WTC11 (cell line): ENCODE measurements at regions not wholly inside any gene's neighbourhood (a gene's known extent, or its start where the extent isn't known, plus 50 kb on each side); places are given as distances from the start of the nearest gene placed in this dataset.

Source experiments
- ATAC-seq: fragments of 200-7000 bp; cut with Tn5 transposase; 2 replicates; pipeline ENCODE4 v1.10.0; 2021; ENCODE audit warnings: mild to moderate bottlenecking, moderate library complexity
- CTCF ChIA-PET: fragments of 300-600 bp; sonication (Branson Sonifier 250); formaldehyde crosslinking; loops from one replicate; lab custom pipeline; 2021; ENCODE audit warnings: antibody characterized with exemption; lab: Charles Lee
- POLR2A ChIA-PET: fragments of 350-600 bp; sonication (Branson Sonifier 250); formaldehyde crosslinking; loops from one replicate; lab custom pipeline; 2021; ENCODE audit warnings: antibody characterized with exemption; lab: Charles Lee
- DNase-seq: peaks from one replicate; pipeline ENCODE4 v3.0.0; 2021; ENCODE audit warnings: low spot score
- H3K27ac Mint-ChIP-seq: 2 replicates; pipeline ENCODE4 v1.8.0; 2021; ENCODE audit warnings: mixed read lengths
- H3K27me3 Mint-ChIP-seq: 2 replicates; pipeline ENCODE4 v1.8.0; 2021; ENCODE audit warnings: low read depth, mild to moderate bottlenecking, moderate library complexity, mixed read lengths
- H3K36me3 Mint-ChIP-seq: 2 replicates; pipeline ENCODE4 v1.8.0; 2021; ENCODE audit warnings: mixed read lengths
- H3K4me1 Mint-ChIP-seq: 2 replicates; pipeline ENCODE4 v1.8.0; 2022; ENCODE audit warnings: mixed read lengths
- H3K4me3 Mint-ChIP-seq: 2 replicates; pipeline ENCODE4 v1.8.0; 2021; ENCODE audit warnings: mild to moderate bottlenecking, moderate library complexity, mixed read lengths
- H3K9me3 Mint-ChIP-seq: 2 replicates; pipeline ENCODE4 v1.8.0; 2021; ENCODE audit warnings: mixed read lengths
- ARID4B ChIP-seq: sonication (generic); formaldehyde crosslinking; IDR thresholded peaks from 2 replicates; pipeline ENCODE4 v1.8.0; 2023; ENCODE audit warnings: missing genetic modification reagents, mild to moderate bottlenecking, borderline replicate concordance
- ATF6 ChIP-seq: sonication (generic); formaldehyde crosslinking; IDR thresholded peaks from 2 replicates; pipeline ENCODE4 v1.8.1; 2023; ENCODE audit warnings: mild to moderate bottlenecking, missing genetic modification reagents
- ETV6 ChIP-seq: sonication (generic); formaldehyde crosslinking; IDR thresholded peaks from 2 replicates; pipeline ENCODE4 v1.8.1; 2022; ENCODE audit warnings: mild to moderate bottlenecking, missing genetic modification reagents
- FOXJ3 ChIP-seq: sonication (generic); formaldehyde crosslinking; IDR thresholded peaks from 2 replicates; pipeline ENCODE4 v1.9.0; 2021; ENCODE audit warnings: missing genetic modification reagents, mild to moderate bottlenecking, borderline replicate concordance
- FOXK1 ChIP-seq: sonication (generic); formaldehyde crosslinking; IDR thresholded peaks from 2 replicates; pipeline ENCODE4 v1.8.0; 2022; ENCODE audit warnings: mild to moderate bottlenecking, moderate library complexity, missing genetic modification reagents
- FOXP1 ChIP-seq: sonication (generic); formaldehyde crosslinking; IDR thresholded peaks from 2 replicates; pipeline ENCODE4 v1.8.0; 2022; ENCODE audit warnings: missing genetic modification reagents, mild to moderate bottlenecking, moderate library complexity, borderline replicate concordance
- GRHL2 ChIP-seq: fragments of 250-450 bp; sonication (Bioruptor Pico); IDR thresholded peaks from 2 replicates; pipeline ENCODE4 v1.8.0; 2022; ENCODE audit warnings: mild to moderate bottlenecking, moderate library complexity; ENCODE audit not compliant: insufficient replicate concordance, severe bottlenecking
- HMGA2 ChIP-seq: fragments of 250-450 bp; sonication (Bioruptor Pico); IDR thresholded peaks from 2 replicates; pipeline ENCODE4 v1.4.0; 2021; ENCODE audit warnings: mild to moderate bottlenecking, moderate library complexity
- IRF1 ChIP-seq: sonication (generic); formaldehyde crosslinking; IDR thresholded peaks from 2 replicates; pipeline ENCODE4 v1.8.0; 2023; ENCODE audit warnings: missing genetic modification reagents
- JAZF1 ChIP-seq: fragments of 250-450 bp; sonication (Bioruptor Pico); IDR thresholded peaks from 2 replicates; pipeline ENCODE4 v1.9.0; 2021; ENCODE audit warnings: moderate library complexity, mild to moderate bottlenecking, inconsistent platforms
- NFATC4 ChIP-seq: fragments of 250-450 bp; sonication (Bioruptor Pico); IDR thresholded peaks from 2 replicates; pipeline ENCODE4 v1.9.0; 2021; ENCODE audit warnings: mild to moderate bottlenecking
- NFE2L1 ChIP-seq: sonication (generic); formaldehyde crosslinking; IDR thresholded peaks from 2 replicates; pipeline ENCODE4 v1.8.1; 2023; ENCODE audit warnings: missing genetic modification reagents
- NR1H2 ChIP-seq: sonication (generic); formaldehyde crosslinking; IDR thresholded peaks from 2 replicates; pipeline ENCODE4 v1.9.0; 2021; ENCODE audit warnings: mild to moderate bottlenecking, moderate library complexity, missing genetic modification reagents
- RORB ChIP-seq: fragments of 250-450 bp; sonication (Bioruptor Pico); IDR thresholded peaks from 2 replicates; pipeline ENCODE4 v1.9.0; 2021; ENCODE audit warnings: mild to moderate bottlenecking
- SMAD3 ChIP-seq: sonication (generic); formaldehyde crosslinking; IDR thresholded peaks from 2 replicates; pipeline ENCODE4 v1.8.0; 2022; ENCODE audit warnings: missing genetic modification reagents, mild to moderate bottlenecking, borderline replicate concordance
- SMAD4 ChIP-seq: sonication (generic); formaldehyde crosslinking; IDR thresholded peaks from 2 replicates; pipeline ENCODE4 v1.8.0; 2022; ENCODE audit warnings: mild to moderate bottlenecking, missing genetic modification reagents
- TEAD4 ChIP-seq: sonication (generic); formaldehyde crosslinking; IDR thresholded peaks from 2 replicates; pipeline ENCODE4 v1.8.0; 2022; ENCODE audit warnings: mild to moderate bottlenecking, missing genetic modification reagents
- TP53 ChIP-seq: sonication (generic); formaldehyde crosslinking; IDR thresholded peaks from 2 replicates; pipeline ENCODE4 v1.8.1; 2023; ENCODE audit warnings: mild to moderate bottlenecking, missing genetic modification reagents
- USF2 ChIP-seq: sonication (generic); formaldehyde crosslinking; IDR thresholded peaks from 2 replicates; pipeline ENCODE4 v1.8.1; 2023; ENCODE audit warnings: mild to moderate bottlenecking, missing genetic modification reagents, moderate library complexity
- ZNF671 ChIP-seq: fragments of 250-450 bp; sonication (Bioruptor Pico); IDR thresholded peaks from 2 replicates; pipeline ENCODE4 v1.8.0; 2021; ENCODE audit warnings: mild to moderate bottlenecking
- TF ChIP-seq, protein P1 (sequence below): sonication (generic); formaldehyde crosslinking; IDR thresholded peaks from 2 replicates; pipeline ENCODE4 v1.8.1; 2023; ENCODE audit warnings: mild to moderate bottlenecking, missing genetic modification reagents
- TF ChIP-seq, protein P2 (sequence below): fragments of 250-450 bp; sonication (Bioruptor Pico); IDR thresholded peaks from 2 replicates; pipeline ENCODE4 v1.9.0; 2021; ENCODE audit warnings: moderate library complexity, mild to moderate bottlenecking, inconsistent platforms, borderline replicate concordance
- TF ChIP-seq, protein P3 (sequence below): sonication (generic); formaldehyde crosslinking; IDR thresholded peaks from 2 replicates; pipeline ENCODE4 v1.8.1; 2022; ENCODE audit warnings: low read depth, missing genetic modification reagents, borderline replicate concordance

DNA sequence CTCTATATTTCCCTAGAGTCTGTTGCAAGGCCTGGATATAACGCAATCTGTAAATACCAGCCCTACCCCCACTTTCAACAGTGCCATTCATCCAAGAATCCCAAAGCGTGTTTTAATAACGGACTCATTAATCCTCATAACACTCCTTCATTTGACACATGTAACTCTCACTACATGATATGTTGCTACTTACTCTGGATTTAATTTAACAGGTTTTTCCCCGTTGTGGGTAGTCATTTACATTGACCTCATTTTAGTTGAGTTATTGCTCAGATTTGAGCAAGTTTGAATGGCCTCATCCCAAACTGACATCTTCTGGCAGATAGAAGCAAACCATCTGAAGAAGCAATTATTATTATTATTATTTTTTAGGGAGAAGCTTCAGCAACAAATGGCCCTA is 125.4 kb upstream of the NPVF start:
- TF ChIP-seq HMGA2 (CRISPR knock-in tag), result no peak
- TF ChIP-seq FOXK1 (CRISPR knock-in tag), result no peak
- TF ChIP-seq, protein P1, sequence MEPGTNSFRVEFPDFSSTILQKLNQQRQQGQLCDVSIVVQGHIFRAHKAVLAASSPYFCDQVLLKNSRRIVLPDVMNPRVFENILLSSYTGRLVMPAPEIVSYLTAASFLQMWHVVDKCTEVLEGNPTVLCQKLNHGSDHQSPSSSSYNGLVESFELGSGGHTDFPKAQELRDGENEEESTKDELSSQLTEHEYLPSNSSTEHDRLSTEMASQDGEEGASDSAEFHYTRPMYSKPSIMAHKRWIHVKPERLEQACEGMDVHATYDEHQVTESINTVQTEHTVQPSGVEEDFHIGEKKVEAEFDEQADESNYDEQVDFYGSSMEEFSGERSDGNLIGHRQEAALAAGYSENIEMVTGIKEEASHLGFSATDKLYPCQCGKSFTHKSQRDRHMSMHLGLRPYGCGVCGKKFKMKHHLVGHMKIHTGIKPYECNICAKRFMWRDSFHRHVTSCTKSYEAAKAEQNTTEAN (CRISPR knock-in tag), result no peak
- TF ChIP-seq, protein P2, sequence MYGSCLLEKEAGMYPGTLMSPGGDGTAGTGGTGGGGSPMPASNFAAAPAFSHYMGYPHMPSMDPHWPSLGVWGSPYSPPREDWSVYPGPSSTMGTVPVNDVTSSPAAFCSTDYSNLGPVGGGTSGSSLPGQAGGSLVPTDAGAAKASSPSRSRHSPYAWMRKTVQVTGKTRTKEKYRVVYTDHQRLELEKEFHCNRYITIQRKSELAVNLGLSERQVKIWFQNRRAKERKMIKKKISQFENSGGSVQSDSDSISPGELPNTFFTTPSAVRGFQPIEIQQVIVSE, result no peak
- TF ChIP-seq FOXP1 (CRISPR knock-in tag), result no peak
- no peak for TF ChIP-seq RORB (CRISPR knock-in tag)
- DNase-seq (no peak), ATAC-seq (no peak)
- Mint-ChIP-seq H3K4me3 (no peak overlapping the region), H3K27me3 (no peaks in the 10 kb centered on the region), H3K36me3 (no peaks in the 10 kb centered on the region), H3K9me3 (no peaks in the 10 kb centered on the region), H3K4me1 (no peaks in the 10 kb centered on the region), H3K27ac (no peak overlapping the region)
- CTCF ChIA-PET, result no interaction called here
- POLR2A ChIA-PET, result no interaction called here

DNA sequence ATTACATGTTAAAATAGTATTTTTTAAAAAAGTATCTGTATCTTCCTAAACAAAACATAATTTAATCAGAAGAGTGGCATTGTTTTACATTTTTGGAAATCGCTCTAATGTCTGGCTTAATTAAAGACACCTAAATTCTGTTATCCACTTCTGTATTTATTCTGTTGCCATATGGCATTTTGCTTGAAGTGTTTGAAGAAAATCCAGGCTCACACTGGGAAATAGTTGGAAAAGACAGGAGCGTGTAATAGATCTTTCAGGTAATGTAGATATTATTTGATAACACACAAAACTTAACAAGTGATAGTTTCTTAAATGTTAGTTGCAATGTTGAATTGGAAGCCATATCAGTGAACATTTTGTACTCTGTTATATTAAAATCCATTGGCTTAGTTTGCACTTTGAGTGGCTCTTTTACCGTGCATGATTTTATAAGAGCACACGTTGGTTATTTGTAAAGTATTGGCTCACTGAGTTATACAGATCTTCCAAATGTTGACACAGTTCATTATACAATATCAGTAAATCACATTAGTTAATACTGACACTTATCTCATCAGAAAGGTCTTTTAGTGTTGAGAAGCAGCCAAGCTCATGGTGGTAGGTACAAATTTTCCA is 128.4 kb upstream of the NPVF start:
- H3K27ac Mint-ChIP-seq, result no peak overlapping the region
- H3K4me3 Mint-ChIP-seq, result no peak overlapping the region
- H3K9me3 Mint-ChIP-seq, result peaks cover 6% of the 10 kb centered on the region
- H3K36me3 Mint-ChIP-seq, result no peaks in the 10 kb centered on the region
- no peak for ATAC-seq
- ChIA-PET POLR2A (no interaction called here), CTCF (no interaction called here)
- H3K4me1 Mint-ChIP-seq, result peaks cover 8% of the 10 kb centered on the region
- TF ChIP-seq ATF6 (no peak), GRHL2 (CRISPR knock-in tag) (no peak), TP53 (CRISPR knock-in tag) (no peak), TEAD4 (CRISPR knock-in tag) (no peak), FOXJ3 (CRISPR knock-in tag) (no peak), ZNF671 (no peak), NFE2L1 (CRISPR knock-in tag) (no peak), JAZF1 (CRISPR knock-in tag) (no peak), USF2 (CRISPR knock-in tag) (no peak), NR1H2 (CRISPR knock-in tag) (no peak), RORB (CRISPR knock-in tag) (no peak), SMAD3 (CRISPR knock-in tag) (no peak), ARID4B (no peak), SMAD4 (CRISPR knock-in tag) (no peak), NFATC4 (CRISPR knock-in tag) (no peak), IRF1 (CRISPR knock-in tag) (no peak), ETV6 (CRISPR knock-in tag) (no peak)
- TF ChIP-seq, protein P3, sequence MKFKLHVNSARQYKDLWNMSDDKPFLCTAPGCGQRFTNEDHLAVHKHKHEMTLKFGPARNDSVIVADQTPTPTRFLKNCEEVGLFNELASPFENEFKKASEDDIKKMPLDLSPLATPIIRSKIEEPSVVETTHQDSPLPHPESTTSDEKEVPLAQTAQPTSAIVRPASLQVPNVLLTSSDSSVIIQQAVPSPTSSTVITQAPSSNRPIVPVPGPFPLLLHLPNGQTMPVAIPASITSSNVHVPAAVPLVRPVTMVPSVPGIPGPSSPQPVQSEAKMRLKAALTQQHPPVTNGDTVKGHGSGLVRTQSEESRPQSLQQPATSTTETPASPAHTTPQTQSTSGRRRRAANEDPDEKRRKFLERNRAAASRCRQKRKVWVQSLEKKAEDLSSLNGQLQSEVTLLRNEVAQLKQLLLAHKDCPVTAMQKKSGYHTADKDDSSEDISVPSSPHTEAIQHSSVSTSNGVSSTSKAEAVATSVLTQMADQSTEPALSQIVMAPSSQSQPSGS (CRISPR knock-in tag), result no peak
- TF ChIP-seq, all 79 proteins: peak for 0
- H3K27me3 Mint-ChIP-seq, result no peaks in the 10 kb centered on the region
- DNase-seq, result no peak
